Neural cell (in vitro differentiated cells): ENCODE measurements at regions not wholly inside any gene's neighbourhood (a gene's known extent, or its start where the extent isn't known, plus 50 kb on each side); places are given as distances from the start of the nearest gene placed in this dataset.

ENCODE experiments used
- H2AFZ ChIP-seq: fragments of 200-600, 300-800 bp; sonication (generic), shearing (Covaris generic); 2 replicates; pipeline ENCODE4 v1.6.0; 2014; ENCODE audit warnings: low read depth, mild to moderate bottlenecking, antibody characterized with exemption, low read length, moderate library complexity
- H3F3A ChIP-seq: fragments of 200-600 bp; shearing (Covaris generic); 2 replicates; pipeline ENCODE4 v1.6.1; 2016; ENCODE audit warnings: mild to moderate bottlenecking, moderate library complexity, mixed read lengths, antibody characterized with exemption, low read length; ENCODE audit not compliant: insufficient read depth, poor library complexity, severe bottlenecking
- H3K27ac ChIP-seq: fragments of 200-600, 300-800 bp; sonication (generic), shearing (Covaris generic); 2 replicates; pipeline ENCODE4 v1.5.1; 2014; ENCODE audit warnings: mild to moderate bottlenecking, low read length, moderate library complexity
- H3K27me3 ChIP-seq: fragments of 300-800, 200-600 bp; sonication (generic), shearing (Covaris generic); 2 replicates; pipeline ENCODE4 v1.6.0; 2014; ENCODE audit warnings: mild to moderate bottlenecking, low read depth, low read length, moderate library complexity; ENCODE audit not compliant: insufficient read depth
- H3K36me3 ChIP-seq: fragments of 300-800, 200-600 bp; sonication (generic), shearing (Covaris generic); 2 replicates; pipeline ENCODE4 v1.5.1; 2014; ENCODE audit warnings: mild to moderate bottlenecking, antibody characterized with exemption, low read length, moderate library complexity; ENCODE audit not compliant: insufficient read depth
- H3K4me2 ChIP-seq: fragments of 300-800, 200-600 bp; sonication (generic), shearing (Covaris generic); 2 replicates; pipeline ENCODE4 v1.6.0; 2014; ENCODE audit warnings: mild to moderate bottlenecking, low read length
- H3K4me3 ChIP-seq: fragments of 300-800, 200-600 bp; sonication (generic), shearing (Covaris generic); 2 replicates; pipeline ENCODE4 v1.5.1; 2014; ENCODE audit warnings: mild to moderate bottlenecking, low read length, moderate library complexity
- H3K79me2 ChIP-seq: fragments of 200-600 bp; shearing (Covaris generic); replicated peaks from 2 replicates; pipeline ENCODE4 v1.6.0; 2014; ENCODE audit warnings: mild to moderate bottlenecking, low read length, moderate library complexity; ENCODE audit not compliant: insufficient read depth
- H3K9ac ChIP-seq: fragments of 300-800, 200-600 bp; sonication (generic), shearing (Covaris generic); 2 replicates; pipeline ENCODE4 v1.6.1; 2016; ENCODE audit warnings: mild to moderate bottlenecking, low read length, mixed read lengths
- H3K9me2 ChIP-seq: fragments of 200-600 bp; shearing (Covaris generic); 2 replicates; pipeline ENCODE4 v1.6.1; 2016; ENCODE audit warnings: mild to moderate bottlenecking, low read length, mixed read lengths; ENCODE audit not compliant: insufficient read depth
- H3K9me3 ChIP-seq: fragments of 200-600, 300-800 bp; sonication (generic), shearing (Covaris generic); 2 replicates; pipeline ENCODE4 v1.6.1; 2016; ENCODE audit warnings: mild to moderate bottlenecking, mixed run types, low read length, moderate library complexity, mixed read lengths
- H4K20me1 ChIP-seq: fragments of 200-600 bp; shearing (Covaris generic); 2 replicates; pipeline ENCODE4 v1.6.1; 2016; ENCODE audit warnings: mild to moderate bottlenecking, mixed run types; ENCODE audit not compliant: insufficient read depth
- CTCF ChIP-seq: fragments of 450-650 bp; IDR thresholded peaks from 2 replicates; pipeline ENCODE4 v1.5.1; 2014; ENCODE audit warnings: antibody characterized with exemption, mild to moderate bottlenecking, moderate library complexity; ENCODE audit not compliant: poor library complexity, severe bottlenecking
- EP300 ChIP-seq: fragments of 450-650 bp; conservative IDR thresholded peaks from 2 replicates; pipeline ENCODE4 v1.6.1; 2014; ENCODE audit warnings: antibody characterized with exemption, mild to moderate bottlenecking, moderate library complexity; ENCODE audit not compliant: poor library complexity, severe bottlenecking
- EZH2 ChIP-seq: fragments of 200-600, 300-800 bp; shearing (Covaris generic), sonication (generic); IDR thresholded peaks from 2 replicates; pipeline ENCODE4 v1.6.1; 2014; ENCODE audit warnings: antibody characterized with exemption, low read length, borderline replicate concordance, mild to moderate bottlenecking; ENCODE audit not compliant: insufficient read depth, poor library complexity, severe bottlenecking
- MXI1 ChIP-seq: fragments of 450-650 bp; conservative IDR thresholded peaks from 2 replicates; pipeline ENCODE4 v1.6.1; 2014; ENCODE audit warnings: antibody characterized with exemption, mild to moderate bottlenecking; ENCODE audit not compliant: poor library complexity, severe bottlenecking
- POLR2AphosphoS5 ChIP-seq: IDR thresholded peaks from 2 replicates; pipeline ENCODE4 v1.6.1; 2012
- RAD21 ChIP-seq: fragments of 450-650 bp; conservative IDR thresholded peaks from 2 replicates; pipeline ENCODE4 v1.6.1; 2014; ENCODE audit warnings: antibody characterized with exemption, mild to moderate bottlenecking, moderate library complexity
- SMC3 ChIP-seq: fragments of 450-650 bp; conservative IDR thresholded peaks from 2 replicates; pipeline ENCODE4 v1.6.1; 2014; ENCODE audit warnings: antibody characterized with exemption, mild to moderate bottlenecking, moderate library complexity; ENCODE audit not compliant: poor library complexity
- TAF1 ChIP-seq: IDR thresholded peaks from 2 replicates; pipeline ENCODE4 v1.6.1; 2012; ENCODE audit warnings: low read depth
- TF ChIP-seq, protein P1 (sequence below): IDR thresholded peaks from 2 replicates; pipeline ENCODE4 v1.6.1; 2012; ENCODE audit warnings: borderline replicate concordance

GRCh38 chr2:52269696-52270485, 1238.0 kb upstream of the NRXN1 start:
- Histone ChIP-seq H3K4me3 (no peak overlapping the region), H4K20me1 (no peaks in the 10 kb centered on the region), H3K79me2 (no peaks in the 10 kb centered on the region), H3K9me2 (no peaks in the 10 kb centered on the region), H3K9ac (no peak overlapping the region), H3K9me3 (no peaks in the 10 kb centered on the region), H3K4me2 (no peak overlapping the region), H2AFZ (no peak overlapping the region), H3F3A (no peaks in the 10 kb centered on the region), H3K36me3 (no peaks in the 10 kb centered on the region), H3K27ac (no peak overlapping the region), H3K27me3 (no peaks in the 10 kb centered on the region)
- TF ChIP-seq MXI1: no peak
- TF ChIP-seq, protein P1, sequence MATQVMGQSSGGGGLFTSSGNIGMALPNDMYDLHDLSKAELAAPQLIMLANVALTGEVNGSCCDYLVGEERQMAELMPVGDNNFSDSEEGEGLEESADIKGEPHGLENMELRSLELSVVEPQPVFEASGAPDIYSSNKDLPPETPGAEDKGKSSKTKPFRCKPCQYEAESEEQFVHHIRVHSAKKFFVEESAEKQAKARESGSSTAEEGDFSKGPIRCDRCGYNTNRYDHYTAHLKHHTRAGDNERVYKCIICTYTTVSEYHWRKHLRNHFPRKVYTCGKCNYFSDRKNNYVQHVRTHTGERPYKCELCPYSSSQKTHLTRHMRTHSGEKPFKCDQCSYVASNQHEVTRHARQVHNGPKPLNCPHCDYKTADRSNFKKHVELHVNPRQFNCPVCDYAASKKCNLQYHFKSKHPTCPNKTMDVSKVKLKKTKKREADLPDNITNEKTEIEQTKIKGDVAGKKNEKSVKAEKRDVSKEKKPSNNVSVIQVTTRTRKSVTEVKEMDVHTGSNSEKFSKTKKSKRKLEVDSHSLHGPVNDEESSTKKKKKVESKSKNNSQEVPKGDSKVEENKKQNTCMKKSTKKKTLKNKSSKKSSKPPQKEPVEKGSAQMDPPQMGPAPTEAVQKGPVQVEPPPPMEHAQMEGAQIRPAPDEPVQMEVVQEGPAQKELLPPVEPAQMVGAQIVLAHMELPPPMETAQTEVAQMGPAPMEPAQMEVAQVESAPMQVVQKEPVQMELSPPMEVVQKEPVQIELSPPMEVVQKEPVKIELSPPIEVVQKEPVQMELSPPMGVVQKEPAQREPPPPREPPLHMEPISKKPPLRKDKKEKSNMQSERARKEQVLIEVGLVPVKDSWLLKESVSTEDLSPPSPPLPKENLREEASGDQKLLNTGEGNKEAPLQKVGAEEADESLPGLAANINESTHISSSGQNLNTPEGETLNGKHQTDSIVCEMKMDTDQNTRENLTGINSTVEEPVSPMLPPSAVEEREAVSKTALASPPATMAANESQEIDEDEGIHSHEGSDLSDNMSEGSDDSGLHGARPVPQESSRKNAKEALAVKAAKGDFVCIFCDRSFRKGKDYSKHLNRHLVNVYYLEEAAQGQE: no peak
- TF ChIP-seq RAD21: no peak
- no peak for TF ChIP-seq SMC3
- no peak for TF ChIP-seq EP300
- no peak for TF ChIP-seq POLR2AphosphoS5
- TF ChIP-seq CTCF: no peak
- no peak for TF ChIP-seq TAF1
- no peak for TF ChIP-seq EZH2

- Histone ChIP-seq H3K27me3 (no peaks in the 10 kb centered on the region), H4K20me1 (no peaks in the 10 kb centered on the region), H3K4me3 (no peak overlapping the region), H3K9ac (no peak overlapping the region), H3K27ac (no peak overlapping the region), H3K4me2 (no peak overlapping the region), H3K36me3 (no peaks in the 10 kb centered on the region), H3F3A (no peaks in the 10 kb centered on the region), H2AFZ (no peak overlapping the region), H3K9me2 (no peaks in the 10 kb centered on the region), H3K79me2 (no peaks in the 10 kb centered on the region), H3K9me3 (no peaks in the 10 kb centered on the region)
- TF ChIP-seq POLR2AphosphoS5: no peak
- TF ChIP-seq MXI1: no peak
- TF ChIP-seq CTCF: no peak
- TF ChIP-seq, protein P1: no peak
- TF ChIP-seq SMC3: no peak
- no peak for TF ChIP-seq EZH2
- TF ChIP-seq TAF1: no peak
- no peak for TF ChIP-seq EP300
Measured at GRCh38 chr2:52264911-52265310, 1233.0 kb upstream of the NRXN1 start.
